NOMO-1 (cell line): ENCODE measurements at regions not wholly inside any gene's neighbourhood (a gene's known extent, or its start where the extent isn't known, plus 50 kb on each side); places are given as distances from the start of the nearest gene placed in this dataset.
"Not testable (repeated sequence)": the region's sequence is repeated elsewhere in the genome, so short reads cannot be mapped to it uniquely, and the experiment has no call there.

ENCODE experiments used
- DNase-seq, 2 experiments: peaks; one replicate each; lab custom pipeline; 2025; ENCODE audit not compliant: unreplicated experiment in 2 of 2; lab: John Stamatoyannopoulos, UW

GRCh38 chr12:127154830-127155229 is 1112.1 kb upstream of the TMEM132C start:
- not testable (repeated sequence) for DNase-seq

GRCh38 chr12:127155935-127156619 is 1110.9 kb upstream of the TMEM132C start:
- not testable (repeated sequence) for DNase-seq

DNA sequence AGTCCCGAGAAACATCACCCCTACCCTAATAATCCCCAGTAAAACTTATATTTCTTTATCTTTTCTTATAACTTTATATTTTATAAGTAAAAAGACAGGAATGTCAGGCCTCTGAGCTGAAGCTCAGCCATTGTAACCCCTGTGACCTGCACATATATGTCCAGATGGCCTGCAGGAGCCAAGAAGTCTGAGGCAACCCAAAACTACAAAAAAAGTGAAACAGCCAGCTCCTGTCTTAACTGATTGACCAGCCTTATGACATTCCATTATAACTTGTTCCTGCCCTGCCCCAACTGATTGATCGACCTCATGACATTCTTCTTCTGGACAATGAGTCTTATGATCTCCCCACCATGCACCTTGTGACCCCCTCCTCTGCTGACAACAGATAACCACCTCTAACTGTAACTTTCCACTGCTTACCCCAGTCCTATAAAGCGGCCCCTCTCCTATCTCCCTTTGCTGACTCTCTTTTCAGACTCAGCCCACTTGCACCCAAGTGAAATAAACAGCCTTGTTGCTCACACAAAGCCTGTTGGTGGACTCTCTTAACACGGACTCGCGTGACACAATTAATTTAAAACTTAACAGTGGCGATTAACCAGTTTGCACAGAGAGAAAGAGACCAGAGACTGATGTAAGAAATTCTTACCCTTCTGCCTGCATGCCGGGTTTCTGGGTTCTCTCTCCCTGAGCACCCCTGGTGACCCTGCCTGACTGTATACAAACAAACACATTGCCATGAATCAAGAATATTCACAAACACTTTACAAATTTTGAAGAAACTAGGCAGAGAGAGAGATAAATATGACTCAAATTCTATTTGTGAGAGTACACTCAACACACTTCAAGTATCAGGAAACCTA is 1109.2 kb upstream of the TMEM132C start:
- not testable (repeated sequence) for DNase-seq

DNA sequence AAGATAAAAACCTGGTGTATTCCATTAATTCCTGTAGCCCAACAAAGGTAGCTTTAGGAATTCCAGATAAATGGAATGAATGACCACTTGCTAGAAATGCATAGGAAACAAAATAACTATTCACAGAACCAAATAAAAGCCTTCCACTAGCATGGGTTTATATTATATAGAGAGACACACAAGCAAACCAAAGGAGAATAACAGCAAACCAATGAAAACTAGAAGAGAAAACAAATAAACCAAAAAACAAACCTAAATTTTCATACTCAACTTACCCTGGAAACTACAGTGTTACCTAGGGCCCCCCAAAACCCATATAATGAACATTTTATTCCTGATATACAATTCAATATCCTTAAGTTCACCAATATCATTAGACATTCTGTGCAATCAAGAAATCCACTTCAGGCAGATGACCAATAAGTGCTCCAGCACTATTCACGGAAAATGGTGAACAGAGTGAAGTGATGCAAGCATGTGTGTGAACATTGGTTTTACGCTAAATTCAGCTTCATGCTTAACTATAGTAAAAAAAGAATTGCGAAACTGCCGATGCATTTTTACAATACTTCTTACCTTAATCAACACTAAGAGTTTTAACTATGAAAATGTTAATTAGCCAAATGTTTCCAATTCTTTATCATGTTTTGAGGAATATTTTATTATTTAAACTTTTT is 1108.4 kb upstream of the TMEM132C start:
- DNase-seq, result no peak

DNA sequence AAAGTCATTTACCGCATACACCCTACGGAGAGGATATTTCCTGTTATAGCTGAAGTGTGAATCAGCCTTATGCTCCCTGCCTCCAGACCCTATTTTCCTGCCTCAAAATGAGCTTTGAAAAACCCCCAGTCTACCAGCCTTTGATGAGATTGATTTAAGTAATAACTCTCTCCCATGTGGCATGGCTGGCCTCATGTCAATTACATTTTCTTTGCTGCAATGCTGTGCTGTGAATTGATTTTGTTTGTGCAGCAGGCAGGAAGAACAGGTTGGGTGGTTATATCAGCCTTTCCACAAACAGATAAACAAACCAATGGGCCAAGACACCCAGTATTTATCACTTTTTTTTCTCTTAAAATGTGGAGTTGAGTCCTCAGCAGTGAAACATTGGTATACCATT is 1105.5 kb upstream of the TMEM132C start:
- no peak for DNase-seq

DNA sequence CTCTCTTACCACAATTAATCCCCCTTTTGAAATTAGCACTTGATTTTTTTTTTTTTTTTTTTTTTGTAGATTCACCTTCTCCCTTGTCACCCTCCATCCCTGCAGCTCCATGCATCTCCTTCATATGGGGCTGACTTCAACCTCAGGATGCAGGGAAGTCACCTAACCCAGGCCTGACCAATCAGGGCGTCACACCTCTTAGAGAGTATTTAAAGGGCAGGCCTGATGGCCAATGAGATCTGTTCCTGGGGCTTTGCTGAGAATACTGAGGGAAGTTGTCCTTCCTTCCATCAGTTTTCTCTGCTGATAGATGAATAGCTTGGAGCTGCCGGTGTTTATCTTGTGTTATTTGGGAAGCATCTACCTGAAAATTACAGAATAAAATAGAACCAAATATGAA is 1104.7 kb upstream of the TMEM132C start:
- no peak for DNase-seq

GRCh38 chr12:127162902-127163301 is 1104.1 kb upstream of the TMEM132C start:
- DNase-seq, result no peak

- DNase-seq, result no peak
These were observed 1101.2 kb upstream of the TMEM132C start for GRCh38 chr12:127165567-127166392.

- no peak for DNase-seq
These were observed 1097.4 kb upstream of the TMEM132C start for GRCh38 chr12:127169321-127170181.

DNA sequence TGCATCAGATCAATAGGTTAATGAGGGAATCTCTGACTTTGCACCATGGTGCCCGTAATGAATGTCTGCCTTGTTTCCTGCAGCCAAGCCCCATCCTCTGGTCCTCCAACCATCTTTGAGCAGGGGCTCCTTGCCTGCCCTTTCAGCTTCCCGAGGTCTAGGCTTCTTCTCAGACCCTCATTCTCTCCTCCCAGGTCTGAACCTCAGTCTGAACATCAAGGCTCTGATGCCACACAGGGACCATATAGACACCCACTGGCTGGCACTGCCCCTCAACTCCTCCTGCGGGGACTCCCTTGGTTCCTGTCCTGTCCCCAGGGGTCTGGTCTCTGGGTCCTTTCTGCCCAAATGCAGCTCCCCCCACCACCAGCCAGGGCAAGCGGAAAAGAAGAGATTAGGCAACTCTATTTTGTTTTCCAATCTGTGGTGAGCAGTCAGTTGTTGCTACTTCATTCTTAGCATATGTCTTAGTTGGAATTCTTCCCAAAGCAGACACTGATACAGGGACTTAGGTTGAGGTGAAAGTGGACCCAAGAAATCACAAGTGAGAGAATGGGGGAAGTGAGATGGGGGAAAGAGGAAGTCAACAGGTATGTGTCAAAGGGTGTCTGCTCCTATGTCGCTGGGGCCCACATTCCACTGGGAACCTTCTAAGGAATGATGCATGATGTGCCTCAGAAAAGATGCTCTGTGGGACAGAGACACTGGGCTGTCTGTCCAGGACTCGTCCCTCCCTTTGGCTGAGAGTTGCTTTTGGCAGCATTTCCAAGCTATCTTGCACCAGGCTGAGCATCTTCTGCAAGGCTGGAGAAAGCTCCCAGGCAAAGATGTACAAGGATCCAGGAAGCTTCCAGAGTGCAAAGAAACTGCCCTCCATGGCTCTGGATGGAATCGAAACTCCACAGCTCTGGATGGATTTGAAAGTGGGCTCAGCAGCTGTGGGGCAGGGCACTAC is 1096.5 kb upstream of the TMEM132C start:
- no peak for DNase-seq

GRCh38 chr12:127172861-127173260 is 1094.1 kb upstream of the TMEM132C start:
- DNase-seq, result no peak

GRCh38 chr12:127173971-127174370 is 1093.0 kb upstream of the TMEM132C start:
- not testable (repeated sequence) for DNase-seq

DNA sequence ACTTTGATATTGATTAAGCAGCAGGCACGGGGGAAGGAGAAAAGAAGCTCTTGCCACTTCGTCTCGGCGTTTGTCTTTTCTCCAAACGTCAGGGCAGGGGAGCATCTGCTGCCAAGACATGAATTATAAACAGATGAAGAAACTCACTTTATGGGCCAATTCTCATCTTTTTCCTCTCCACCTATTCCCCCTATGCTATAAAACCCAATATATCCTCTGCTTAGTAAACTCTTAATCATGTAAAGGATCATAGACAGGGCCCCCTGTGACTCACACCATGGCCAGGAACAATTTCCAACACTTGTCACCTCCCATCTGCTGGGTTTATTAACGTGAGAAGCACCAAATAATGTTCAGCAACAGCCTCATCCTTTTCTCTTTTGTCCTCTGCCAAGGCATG is 1092.1 kb upstream of the TMEM132C start:
- DNase-seq, result no peak

DNA sequence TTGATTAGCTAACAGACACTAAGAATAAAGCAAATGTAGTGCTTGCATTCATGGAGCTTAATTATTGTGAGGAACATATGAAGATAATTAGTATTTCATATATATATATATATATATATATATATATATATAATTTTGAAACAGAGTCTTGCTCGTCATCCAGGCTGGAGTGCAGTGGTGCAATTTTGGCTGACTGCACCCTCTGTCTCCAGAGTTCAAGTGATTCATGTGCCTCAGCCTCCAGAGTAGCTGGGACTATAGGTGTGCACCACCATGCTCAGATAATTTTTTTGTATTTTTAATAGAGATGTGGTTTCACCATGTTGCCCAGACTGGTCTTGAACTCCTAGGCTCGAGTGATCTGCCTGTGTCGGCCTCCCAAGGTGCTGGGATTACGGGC is 1091.6 kb upstream of the TMEM132C start:
- no peak for DNase-seq

DNA sequence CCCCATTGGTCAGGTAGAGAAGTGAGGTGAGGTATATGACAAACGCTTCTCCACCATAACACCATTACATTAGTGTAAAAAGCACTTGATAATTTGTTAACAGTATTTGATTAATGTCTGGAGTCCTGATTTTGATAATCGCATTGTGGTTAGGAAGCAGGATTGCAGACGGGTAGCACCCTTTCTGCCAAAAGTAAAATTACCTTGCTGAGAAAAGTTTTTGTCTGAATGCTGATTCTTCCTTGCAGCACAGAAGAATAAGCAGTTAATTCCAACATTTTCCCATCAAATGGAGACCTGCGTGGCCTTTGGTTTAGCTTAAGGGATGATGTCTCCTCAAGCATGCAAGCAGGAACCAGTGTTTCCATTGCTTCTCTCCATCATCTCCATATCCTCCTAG is 1090.2 kb upstream of the TMEM132C start:
- DNase-seq, result no peak

GRCh38 chr12:127178052-127178451 is 1088.9 kb upstream of the TMEM132C start:
- DNase-seq, result no peak

DNA sequence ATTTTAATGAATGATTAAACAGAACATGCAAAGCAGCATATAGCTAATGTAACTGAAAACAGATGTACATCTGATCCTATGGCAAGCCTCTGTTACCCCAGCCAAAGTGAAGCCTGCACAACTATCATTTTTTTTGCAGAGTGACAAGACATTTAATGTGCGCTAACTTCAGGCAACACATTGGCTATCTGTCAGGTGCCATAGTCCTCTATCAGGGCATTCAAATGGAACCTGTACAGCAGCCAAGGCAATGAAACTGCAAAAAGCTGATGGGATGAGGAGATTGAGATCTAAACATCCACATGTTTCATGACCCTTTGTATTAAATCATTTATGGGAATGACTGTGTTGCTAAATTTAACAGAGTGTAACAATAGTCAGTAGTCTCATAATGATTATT is 1088.5 kb upstream of the TMEM132C start:
- DNase-seq, result no peak

DNA sequence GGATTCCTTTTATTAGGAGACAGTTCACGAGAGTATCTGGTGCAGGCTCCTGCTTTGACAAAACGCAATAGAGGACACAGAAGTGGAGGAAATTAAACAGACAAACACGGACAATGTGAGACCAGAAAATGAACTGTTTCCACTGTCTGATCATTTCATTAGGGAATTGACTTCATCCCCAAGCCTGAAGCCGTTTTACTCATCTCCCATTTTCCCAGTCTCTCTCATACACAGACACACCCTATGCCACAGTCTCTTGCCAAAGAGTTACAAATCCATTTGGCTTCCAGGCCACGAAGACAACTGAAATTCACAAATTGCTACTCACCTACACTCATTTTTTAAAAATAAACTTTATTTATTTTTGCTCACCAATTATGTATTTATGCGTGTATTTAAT is 1087.8 kb upstream of the TMEM132C start:
- no peak for DNase-seq

DNA sequence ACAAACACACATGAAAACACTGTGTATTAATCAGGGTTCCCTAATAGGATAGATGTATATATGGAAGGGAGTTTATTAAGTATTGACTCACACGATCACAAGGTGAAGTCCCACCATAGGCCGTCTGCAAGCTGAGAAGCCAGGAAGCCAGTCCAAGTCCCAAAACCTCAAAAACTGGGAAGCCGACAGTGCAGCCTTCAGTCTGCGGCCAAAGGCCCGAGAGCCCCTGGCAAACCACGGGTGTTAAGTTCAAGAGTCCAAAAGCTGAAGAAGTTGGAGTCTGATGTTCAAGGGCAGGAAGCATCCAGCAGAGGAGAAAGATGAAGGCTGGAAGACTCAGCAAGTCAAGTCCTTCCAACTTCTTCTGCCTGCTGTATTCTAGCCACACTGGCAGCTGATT is 1085.0 kb upstream of the TMEM132C start:
- no peak for DNase-seq
